HepG2 (cell line): ENCODE measurements at regions not wholly inside any gene's neighbourhood (a gene's known extent, or its start where the extent isn't known, plus 50 kb on each side); places are given as distances from the start of the nearest gene placed in this dataset.
A peak's percentile ranks its signal among the peaks of the same experiment; 100 is the strongest.

ENCODE experiments used
- ASH2L ChIP-seq: fragments of 300-600, 200-600 bp; sonication (generic); IDR thresholded peaks from 2 replicates; pipeline ENCODE4 v1.7.0; 2017; ENCODE audit warnings: low read depth, mild to moderate bottlenecking, moderate library complexity, mixed read lengths, low read length; ENCODE audit not compliant: insufficient read length
- FOXO4 ChIP-seq: sonication (generic); formaldehyde crosslinking; conservative IDR thresholded peaks from 2 replicates; pipeline ENCODE4 v1.8.1; 2023; ENCODE audit warnings: missing genetic modification reagents
- ISL2 ChIP-seq: sonication (generic); formaldehyde crosslinking; IDR thresholded peaks from 2 replicates; pipeline ENCODE4 v1.5.0; 2020; ENCODE audit warnings: missing genetic modification reagents
- KAT8 ChIP-seq: IDR thresholded peaks from 2 replicates; pipeline ENCODE4 v1.6.1; 2016; ENCODE audit warnings: missing genetic modification reagents, missing compliant biosample characterization
- MBNL3 ChIP-seq: fragments of 250-450 bp; sonication (Bioruptor Pico); conservative IDR thresholded peaks from 2 replicates; pipeline ENCODE4 v1.8.0; 2022; ENCODE audit warnings: mild to moderate bottlenecking, inconsistent platforms
- NBN ChIP-seq: fragments of 450-650 bp; conservative IDR thresholded peaks from 2 replicates; pipeline ENCODE4 v1.6.1; 2017
- NFKB2 ChIP-seq: sonication (generic); formaldehyde crosslinking; IDR thresholded peaks from 2 replicates; pipeline ENCODE4 v1.4.0; 2020; ENCODE audit warnings: missing genetic modification reagents, borderline replicate concordance
- REXO4 ChIP-seq: sonication (generic); formaldehyde crosslinking; IDR thresholded peaks from 2 replicates; pipeline ENCODE4 v1.8.0; 2022; ENCODE audit warnings: missing genetic modification reagents, mild to moderate bottlenecking, borderline replicate concordance
- SMARCE1 ChIP-seq: fragments of 450-650 bp; IDR thresholded peaks from 2 replicates; pipeline ENCODE4 v1.6.1; 2017; ENCODE audit warnings: borderline replicate concordance
- THYN1 ChIP-seq: sonication (generic); formaldehyde crosslinking; IDR thresholded peaks from 2 replicates; pipeline ENCODE4 v1.8.1; 2023; ENCODE audit warnings: low read depth, mild to moderate bottlenecking, moderate library complexity, missing genetic modification reagents, borderline replicate concordance
- ZNF329 ChIP-seq: sonication (generic); formaldehyde crosslinking; IDR thresholded peaks from 2 replicates; pipeline ENCODE4 v1.9.0; 2021; ENCODE audit warnings: low read depth, mild to moderate bottlenecking, missing genetic modification reagents
- ZNF556 ChIP-seq: sonication (generic); formaldehyde crosslinking; IDR thresholded peaks from 2 replicates; pipeline ENCODE4 v1.4.0; 2020; ENCODE audit warnings: mild to moderate bottlenecking, missing genetic modification reagents, borderline replicate concordance
- ZNF75D ChIP-seq: sonication (generic); formaldehyde crosslinking; IDR thresholded peaks from 2 replicates; pipeline ENCODE4 v1.8.1; 2023; ENCODE audit warnings: missing genetic modification reagents, mild to moderate bottlenecking, borderline replicate concordance
- TF ChIP-seq, protein P1 (sequence below): sonication (generic); formaldehyde crosslinking; IDR thresholded peaks from 2 replicates; pipeline ENCODE4 v1.4.0; 2020; ENCODE audit warnings: missing genetic modification reagents
- TF ChIP-seq, protein P2 (sequence below): sonication (generic); formaldehyde crosslinking; IDR thresholded peaks from 2 replicates; pipeline ENCODE4 v1.5.0; 2020; ENCODE audit warnings: missing genetic modification reagents, mild to moderate bottlenecking, borderline replicate concordance
- TF ChIP-seq, protein P3 (sequence below): sonication (generic); formaldehyde crosslinking; IDR thresholded peaks from 2 replicates; pipeline ENCODE4 v1.4.0; 2020; ENCODE audit warnings: mild to moderate bottlenecking, missing genetic modification reagents
- TF ChIP-seq, protein P4 (sequence below), 2 experiments: IDR thresholded peaks; 2 replicates each; pipeline ENCODE4 v1.6.1; 2011 to 2012; ENCODE audit warnings: low read length in 2 of 2, borderline replicate concordance in 1 of 2, low read depth in 1 of 2, mild to moderate bottlenecking in 1 of 2, moderate library complexity in 1 of 2
- TF ChIP-seq, protein P5 (sequence below): sonication (generic); formaldehyde crosslinking; IDR thresholded peaks from 2 replicates; pipeline ENCODE4 v1.8.1; 2023; ENCODE audit warnings: missing genetic modification reagents, mild to moderate bottlenecking, borderline replicate concordance

DNA sequence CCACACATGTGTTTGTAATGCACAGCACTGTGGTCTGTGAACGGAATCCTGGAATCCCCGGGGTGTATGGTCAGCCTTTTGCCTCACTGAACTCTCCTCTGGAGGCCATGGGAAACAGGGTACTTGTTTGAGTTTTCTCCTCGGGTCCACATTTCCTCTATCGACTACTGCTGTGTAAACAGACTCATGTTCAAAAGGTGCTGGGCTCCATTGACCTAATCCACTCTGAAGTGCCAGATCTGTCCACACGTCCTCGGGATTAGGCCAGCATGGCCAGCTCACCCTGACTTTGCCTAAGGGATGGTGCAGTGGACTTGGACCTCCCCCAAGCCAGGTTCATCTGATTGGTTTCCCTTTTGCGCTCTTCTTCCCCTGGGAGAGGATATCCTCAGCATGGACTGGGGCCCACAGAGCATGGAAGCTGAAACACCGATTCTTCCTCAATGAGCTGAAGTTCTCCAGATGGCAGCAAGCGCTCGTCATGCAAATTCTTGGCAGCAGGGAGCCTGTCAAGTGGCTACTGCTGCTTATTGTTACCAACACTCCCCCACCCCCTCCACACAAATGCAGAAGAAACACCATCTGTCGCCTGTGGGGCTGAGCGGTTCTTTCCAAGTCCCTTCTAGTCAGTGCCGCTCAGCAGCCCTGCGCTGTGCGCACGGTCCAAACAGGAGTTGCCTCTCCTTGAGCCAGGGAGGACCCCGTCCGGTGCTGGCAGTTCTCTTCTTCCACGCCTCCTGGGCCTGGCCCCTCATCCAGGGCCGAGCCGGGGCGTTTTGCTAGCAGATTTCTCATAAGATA, 292.6 kb upstream of the MARCKS start (continued):
- TF ChIP-seq, protein P1, sequence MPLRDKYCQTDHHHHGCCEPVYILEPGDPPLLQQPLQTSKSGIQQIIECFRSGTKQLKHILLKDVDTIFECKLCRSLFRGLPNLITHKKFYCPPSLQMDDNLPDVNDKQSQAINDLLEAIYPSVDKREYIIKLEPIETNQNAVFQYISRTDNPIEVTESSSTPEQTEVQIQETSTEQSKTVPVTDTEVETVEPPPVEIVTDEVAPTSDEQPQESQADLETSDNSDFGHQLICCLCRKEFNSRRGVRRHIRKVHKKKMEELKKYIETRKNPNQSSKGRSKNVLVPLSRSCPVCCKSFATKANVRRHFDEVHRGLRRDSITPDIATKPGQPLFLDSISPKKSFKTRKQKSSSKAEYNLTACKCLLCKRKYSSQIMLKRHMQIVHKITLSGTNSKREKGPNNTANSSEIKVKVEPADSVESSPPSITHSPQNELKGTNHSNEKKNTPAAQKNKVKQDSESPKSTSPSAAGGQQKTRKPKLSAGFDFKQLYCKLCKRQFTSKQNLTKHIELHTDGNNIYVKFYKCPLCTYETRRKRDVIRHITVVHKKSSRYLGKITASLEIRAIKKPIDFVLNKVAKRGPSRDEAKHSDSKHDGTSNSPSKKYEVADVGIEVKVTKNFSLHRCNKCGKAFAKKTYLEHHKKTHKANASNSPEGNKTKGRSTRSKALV (CRISPR knock-in tag): peak; percentile 58; the same call in 1 of the 2 replicates
- TF ChIP-seq ZNF329 (CRISPR knock-in tag): no peak
- peak; percentile 29; the same call in 1 of the 2 replicates for TF ChIP-seq NFKB2 (CRISPR knock-in tag)
- TF ChIP-seq SMARCE1: no peak
- 0 out of 2 replicates have a peak, but pooled peaks have one; percentile 22 for TF ChIP-seq KAT8
- TF ChIP-seq REXO4 (CRISPR knock-in tag): no peak
- no peak for TF ChIP-seq THYN1 (CRISPR knock-in tag)
- TF ChIP-seq, protein P2, sequence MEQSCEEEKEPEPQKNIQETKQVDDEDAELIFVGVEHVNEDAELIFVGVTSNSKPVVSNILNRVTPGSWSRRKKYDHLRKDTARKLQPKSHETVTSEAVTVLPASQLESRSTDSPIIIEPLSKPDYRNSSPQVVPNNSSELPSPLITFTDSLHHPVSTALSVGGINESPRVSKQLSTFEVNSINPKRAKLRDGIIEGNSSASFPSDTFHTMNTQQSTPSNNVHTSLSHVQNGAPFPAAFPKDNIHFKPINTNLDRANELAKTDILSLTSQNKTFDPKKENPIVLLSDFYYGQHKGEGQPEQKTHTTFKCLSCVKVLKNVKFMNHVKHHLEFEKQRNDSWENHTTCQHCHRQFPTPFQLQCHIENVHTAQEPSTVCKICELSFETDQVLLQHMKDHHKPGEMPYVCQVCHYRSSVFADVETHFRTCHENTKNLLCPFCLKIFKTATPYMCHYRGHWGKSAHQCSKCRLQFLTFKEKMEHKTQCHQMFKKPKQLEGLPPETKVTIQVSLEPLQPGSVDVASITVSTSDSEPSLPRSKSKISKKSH (CRISPR knock-in tag): no peak
- TF ChIP-seq, protein P3, sequence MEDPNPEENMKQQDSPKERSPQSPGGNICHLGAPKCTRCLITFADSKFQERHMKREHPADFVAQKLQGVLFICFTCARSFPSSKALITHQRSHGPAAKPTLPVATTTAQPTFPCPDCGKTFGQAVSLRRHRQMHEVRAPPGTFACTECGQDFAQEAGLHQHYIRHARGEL: no peak
- peak; percentile 78; the same call in 1 of the 2 replicates for TF ChIP-seq ISL2
- no peak for TF ChIP-seq ASH2L
- no peak for TF ChIP-seq FOXO4 (CRISPR knock-in tag)
- no peak for TF ChIP-seq NBN
- TF ChIP-seq, protein P4, sequence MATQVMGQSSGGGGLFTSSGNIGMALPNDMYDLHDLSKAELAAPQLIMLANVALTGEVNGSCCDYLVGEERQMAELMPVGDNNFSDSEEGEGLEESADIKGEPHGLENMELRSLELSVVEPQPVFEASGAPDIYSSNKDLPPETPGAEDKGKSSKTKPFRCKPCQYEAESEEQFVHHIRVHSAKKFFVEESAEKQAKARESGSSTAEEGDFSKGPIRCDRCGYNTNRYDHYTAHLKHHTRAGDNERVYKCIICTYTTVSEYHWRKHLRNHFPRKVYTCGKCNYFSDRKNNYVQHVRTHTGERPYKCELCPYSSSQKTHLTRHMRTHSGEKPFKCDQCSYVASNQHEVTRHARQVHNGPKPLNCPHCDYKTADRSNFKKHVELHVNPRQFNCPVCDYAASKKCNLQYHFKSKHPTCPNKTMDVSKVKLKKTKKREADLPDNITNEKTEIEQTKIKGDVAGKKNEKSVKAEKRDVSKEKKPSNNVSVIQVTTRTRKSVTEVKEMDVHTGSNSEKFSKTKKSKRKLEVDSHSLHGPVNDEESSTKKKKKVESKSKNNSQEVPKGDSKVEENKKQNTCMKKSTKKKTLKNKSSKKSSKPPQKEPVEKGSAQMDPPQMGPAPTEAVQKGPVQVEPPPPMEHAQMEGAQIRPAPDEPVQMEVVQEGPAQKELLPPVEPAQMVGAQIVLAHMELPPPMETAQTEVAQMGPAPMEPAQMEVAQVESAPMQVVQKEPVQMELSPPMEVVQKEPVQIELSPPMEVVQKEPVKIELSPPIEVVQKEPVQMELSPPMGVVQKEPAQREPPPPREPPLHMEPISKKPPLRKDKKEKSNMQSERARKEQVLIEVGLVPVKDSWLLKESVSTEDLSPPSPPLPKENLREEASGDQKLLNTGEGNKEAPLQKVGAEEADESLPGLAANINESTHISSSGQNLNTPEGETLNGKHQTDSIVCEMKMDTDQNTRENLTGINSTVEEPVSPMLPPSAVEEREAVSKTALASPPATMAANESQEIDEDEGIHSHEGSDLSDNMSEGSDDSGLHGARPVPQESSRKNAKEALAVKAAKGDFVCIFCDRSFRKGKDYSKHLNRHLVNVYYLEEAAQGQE (IDR thresholded peaks at IDR 0.05; ENCODE audit: borderline replicate concordance in 1 of 2, low read depth in 1 of 2, low read length in 2 of 2): peak in 1 of 2 experiments; percentile 47; a peak in 1 of 4 replicates
- TF ChIP-seq, protein P5, sequence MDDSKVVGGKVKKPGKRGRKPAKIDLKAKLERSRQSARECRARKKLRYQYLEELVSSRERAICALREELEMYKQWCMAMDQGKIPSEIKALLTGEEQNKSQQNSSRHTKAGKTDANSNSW (CRISPR knock-in tag): no peak
- TF ChIP-seq MBNL3 (CRISPR knock-in tag): no peak
- no peak for TF ChIP-seq ZNF75D (CRISPR knock-in tag)
- TF ChIP-seq ZNF556 (CRISPR knock-in tag): peak; percentile 95; the same call in 1 of the 2 replicates
